WTC11 (cell line): ENCODE measurements at regions not wholly inside any gene's neighbourhood (a gene's known extent, or its start where the extent isn't known, plus 50 kb on each side); places are given as distances from the start of the nearest gene placed in this dataset.
A peak's percentile ranks its signal among the peaks of the same experiment; 100 is the strongest.

ENCODE experiments used
- ATAC-seq: fragments of 200-7000 bp; cut with Tn5 transposase; 2 replicates; pipeline ENCODE4 v1.10.0; 2021; ENCODE audit warnings: mild to moderate bottlenecking, moderate library complexity
- CTCF ChIA-PET: fragments of 300-600 bp; sonication (Branson Sonifier 250); formaldehyde crosslinking; loops from one replicate; lab custom pipeline; 2021; ENCODE audit warnings: antibody characterized with exemption; lab: Charles Lee
- POLR2A ChIA-PET: fragments of 350-600 bp; sonication (Branson Sonifier 250); formaldehyde crosslinking; loops from one replicate; lab custom pipeline; 2021; ENCODE audit warnings: antibody characterized with exemption; lab: Charles Lee
- DNase-seq: peaks from one replicate; pipeline ENCODE4 v3.0.0; 2021; ENCODE audit warnings: low spot score
- H3K27ac Mint-ChIP-seq: 2 replicates; pipeline ENCODE4 v1.8.0; 2021; ENCODE audit warnings: mixed read lengths
- H3K27me3 Mint-ChIP-seq: 2 replicates; pipeline ENCODE4 v1.8.0; 2021; ENCODE audit warnings: low read depth, mild to moderate bottlenecking, moderate library complexity, mixed read lengths
- H3K36me3 Mint-ChIP-seq: 2 replicates; pipeline ENCODE4 v1.8.0; 2021; ENCODE audit warnings: mixed read lengths
- H3K4me1 Mint-ChIP-seq: 2 replicates; pipeline ENCODE4 v1.8.0; 2022; ENCODE audit warnings: mixed read lengths
- H3K4me3 Mint-ChIP-seq: 2 replicates; pipeline ENCODE4 v1.8.0; 2021; ENCODE audit warnings: mild to moderate bottlenecking, moderate library complexity, mixed read lengths
- H3K9me3 Mint-ChIP-seq: 2 replicates; pipeline ENCODE4 v1.8.0; 2021; ENCODE audit warnings: mixed read lengths
- CBFB ChIP-seq: sonication (generic); formaldehyde crosslinking; IDR thresholded peaks from 2 replicates; pipeline ENCODE4 v1.8.1; 2022; ENCODE audit warnings: mild to moderate bottlenecking, low read depth, missing genetic modification reagents
- FOXP4 ChIP-seq: sonication (generic); formaldehyde crosslinking; IDR thresholded peaks from 2 replicates; pipeline ENCODE4 v1.8.0; 2022; ENCODE audit warnings: mild to moderate bottlenecking, missing genetic modification reagents
- GABPB1 ChIP-seq: sonication (generic); formaldehyde crosslinking; IDR thresholded peaks from 2 replicates; pipeline ENCODE4 v1.8.1; 2023; ENCODE audit warnings: mild to moderate bottlenecking, missing genetic modification reagents
- IRF1 ChIP-seq: sonication (generic); formaldehyde crosslinking; IDR thresholded peaks from 2 replicates; pipeline ENCODE4 v1.8.0; 2023; ENCODE audit warnings: missing genetic modification reagents
- JAZF1 ChIP-seq: fragments of 250-450 bp; sonication (Bioruptor Pico); IDR thresholded peaks from 2 replicates; pipeline ENCODE4 v1.9.0; 2021; ENCODE audit warnings: moderate library complexity, mild to moderate bottlenecking, inconsistent platforms
- JUN ChIP-seq: sonication (generic); formaldehyde crosslinking; IDR thresholded peaks from 2 replicates; pipeline ENCODE4 v1.8.0; 2023; ENCODE audit warnings: mild to moderate bottlenecking, missing genetic modification reagents
- MLX ChIP-seq: sonication (generic); formaldehyde crosslinking; IDR thresholded peaks from 2 replicates; pipeline ENCODE4 v1.8.1; 2023; ENCODE audit warnings: mild to moderate bottlenecking, missing genetic modification reagents, moderate library complexity
- RORB ChIP-seq: fragments of 250-450 bp; sonication (Bioruptor Pico); IDR thresholded peaks from 2 replicates; pipeline ENCODE4 v1.9.0; 2021; ENCODE audit warnings: mild to moderate bottlenecking
- SMAD3 ChIP-seq: sonication (generic); formaldehyde crosslinking; IDR thresholded peaks from 2 replicates; pipeline ENCODE4 v1.8.0; 2022; ENCODE audit warnings: missing genetic modification reagents, mild to moderate bottlenecking, borderline replicate concordance
- SOX15 ChIP-seq: fragments of 250-450 bp; sonication (Bioruptor Pico); IDR thresholded peaks from 2 replicates; pipeline ENCODE4 v1.9.0; 2021; ENCODE audit warnings: mild to moderate bottlenecking
- ZNF121 ChIP-seq: sonication (generic); formaldehyde crosslinking; IDR thresholded peaks from 2 replicates; pipeline ENCODE4 v1.8.0; 2023; ENCODE audit warnings: missing genetic modification reagents
- ZNF138 ChIP-seq: sonication (generic); formaldehyde crosslinking; conservative IDR thresholded peaks from 2 replicates; pipeline ENCODE4 v1.8.1; 2022; ENCODE audit warnings: mild to moderate bottlenecking, moderate library complexity, missing genetic modification reagents
- ZNF263 ChIP-seq: sonication (generic); formaldehyde crosslinking; IDR thresholded peaks from 2 replicates; pipeline ENCODE4 v1.8.1; 2022; ENCODE audit warnings: low read depth, mild to moderate bottlenecking, moderate library complexity, missing genetic modification reagents
- ZNF416 ChIP-seq: fragments of 250-450 bp; sonication (Bioruptor Pico); IDR thresholded peaks from 2 replicates; pipeline ENCODE4 v1.9.0; 2021; ENCODE audit warnings: mild to moderate bottlenecking, inconsistent platforms
- TF ChIP-seq, protein P1 (sequence below): sonication (generic); formaldehyde crosslinking; IDR thresholded peaks from 2 replicates; pipeline ENCODE4 v1.8.0; 2022; ENCODE audit warnings: missing genetic modification reagents
- TF ChIP-seq, protein P2 (sequence below): sonication (generic); formaldehyde crosslinking; IDR thresholded peaks from 2 replicates; pipeline ENCODE4 v1.8.1; 2022; ENCODE audit warnings: mild to moderate bottlenecking, missing genetic modification reagents, moderate library complexity, borderline replicate concordance

- Mint-ChIP-seq H3K4me3 (no peak overlapping the region), H3K4me1 (peaks cover 10% of the 10 kb centered on the region), H3K36me3 (no peaks in the 10 kb centered on the region), H3K9me3 (no peaks in the 10 kb centered on the region; the same call in 1 of the 2 replicates), H3K27me3 (no peaks in the 10 kb centered on the region), H3K27ac (no peak overlapping the region)
- ChIA-PET CTCF (no interaction called here), POLR2A (no interaction called here)
- TF ChIP-seq CBFB (CRISPR knock-in tag) = no peak
- DNase-seq (no peak), ATAC-seq (no peak)
Observed at GRCh38 chr14:86015511-86015910, 485.6 kb downstream of the FLRT2 start.

GRCh38 chr14:86013641-86014040 lies 483.7 kb downstream of the FLRT2 start:
- DNase-seq (no peak), ATAC-seq (no peak)
- TF ChIP-seq GABPB1 (CRISPR knock-in tag) (peak; percentile 60; the same call in 1 of the 2 replicates), JAZF1 (CRISPR knock-in tag) (no peak)
- ChIA-PET CTCF (interaction anchor here (1.6 kb wide), 1 partner anchor 22 kb away, joined by 6 read pairs; no protein-coding TSS in a partner anchor), POLR2A (no interaction called here)
- H3K4me1 Mint-ChIP-seq = peaks cover 10% of the 10 kb centered on the region
- no peak overlapping the region for H3K4me3 Mint-ChIP-seq
- no peaks in the 10 kb centered on the region for H3K36me3 Mint-ChIP-seq
- no peaks in the 10 kb centered on the region for H3K27me3 Mint-ChIP-seq
- H3K27ac Mint-ChIP-seq = no peak overlapping the region
- H3K9me3 Mint-ChIP-seq = no peaks in the 10 kb centered on the region

DNA sequence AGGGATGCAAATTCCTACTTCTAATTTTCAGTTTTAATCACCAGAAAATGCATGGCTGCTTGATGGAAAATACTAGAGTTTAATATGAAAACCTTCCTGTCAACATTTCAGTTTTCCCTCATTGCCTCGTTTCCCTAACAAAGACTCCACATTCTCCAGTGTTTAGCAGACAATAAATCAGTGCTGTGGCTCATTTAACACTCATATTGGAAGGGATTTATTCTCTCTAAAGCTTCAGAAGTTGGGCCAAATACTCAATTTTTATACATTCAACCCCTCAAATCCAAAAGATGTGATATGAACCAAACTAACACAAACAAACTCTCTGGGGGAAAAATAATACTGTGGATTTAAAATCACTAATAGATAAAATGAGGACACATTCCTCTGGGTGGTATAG lies 482.5 kb downstream of the FLRT2 start:
- DNase-seq (no peak), ATAC-seq (peak; percentile 46)
- Mint-ChIP-seq H3K4me1 (peaks cover 10% of the 10 kb centered on the region), H3K27me3 (no peaks in the 10 kb centered on the region), H3K4me3 (no peak overlapping the region), H3K36me3 (no peaks in the 10 kb centered on the region), H3K27ac (peak overlapping the region; percentile 57), H3K9me3 (no peaks in the 10 kb centered on the region)
- ChIA-PET POLR2A (no interaction called here), CTCF (interaction anchor here (1.1 to 1.6 kb wide), 2 partner anchors 24 to 26 kb away, joined by 3 to 6 read pairs; no protein-coding TSS in a partner anchor)
- TF ChIP-seq, protein P1, sequence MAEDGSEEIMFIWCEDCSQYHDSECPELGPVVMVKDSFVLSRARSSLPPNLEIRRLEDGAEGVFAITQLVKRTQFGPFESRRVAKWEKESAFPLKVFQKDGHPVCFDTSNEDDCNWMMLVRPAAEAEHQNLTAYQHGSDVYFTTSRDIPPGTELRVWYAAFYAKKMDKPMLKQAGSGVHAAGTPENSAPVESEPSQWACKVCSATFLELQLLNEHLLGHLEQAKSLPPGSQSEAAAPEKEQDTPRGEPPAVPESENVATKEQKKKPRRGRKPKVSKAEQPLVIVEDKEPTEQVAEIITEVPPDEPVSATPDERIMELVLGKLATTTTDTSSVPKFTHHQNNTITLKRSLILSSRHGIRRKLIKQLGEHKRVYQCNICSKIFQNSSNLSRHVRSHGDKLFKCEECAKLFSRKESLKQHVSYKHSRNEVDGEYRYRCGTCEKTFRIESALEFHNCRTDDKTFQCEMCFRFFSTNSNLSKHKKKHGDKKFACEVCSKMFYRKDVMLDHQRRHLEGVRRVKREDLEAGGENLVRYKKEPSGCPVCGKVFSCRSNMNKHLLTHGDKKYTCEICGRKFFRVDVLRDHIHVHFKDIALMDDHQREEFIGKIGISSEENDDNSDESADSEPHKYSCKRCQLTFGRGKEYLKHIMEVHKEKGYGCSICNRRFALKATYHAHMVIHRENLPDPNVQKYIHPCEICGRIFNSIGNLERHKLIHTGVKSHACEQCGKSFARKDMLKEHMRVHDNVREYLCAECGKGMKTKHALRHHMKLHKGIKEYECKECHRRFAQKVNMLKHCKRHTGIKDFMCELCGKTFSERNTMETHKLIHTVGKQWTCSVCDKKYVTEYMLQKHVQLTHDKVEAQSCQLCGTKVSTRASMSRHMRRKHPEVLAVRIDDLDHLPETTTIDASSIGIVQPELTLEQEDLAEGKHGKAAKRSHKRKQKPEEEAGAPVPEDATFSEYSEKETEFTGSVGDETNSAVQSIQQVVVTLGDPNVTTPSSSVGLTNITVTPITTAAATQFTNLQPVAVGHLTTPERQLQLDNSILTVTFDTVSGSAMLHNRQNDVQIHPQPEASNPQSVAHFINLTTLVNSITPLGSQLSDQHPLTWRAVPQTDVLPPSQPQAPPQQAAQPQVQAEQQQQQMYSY (CRISPR knock-in tag) = no peak
- TF ChIP-seq RORB (CRISPR knock-in tag) (no peak), JUN (CRISPR knock-in tag) (no peak), ZNF263 (CRISPR knock-in tag) (no peak), MLX (CRISPR knock-in tag) (no peak), SOX15 (CRISPR knock-in tag) (no peak), JAZF1 (CRISPR knock-in tag) (no peak), ZNF416 (no peak), SMAD3 (CRISPR knock-in tag) (no peak), ZNF121 (CRISPR knock-in tag) (no peak), ZNF138 (CRISPR knock-in tag) (no peak), FOXP4 (CRISPR knock-in tag) (no peak), IRF1 (CRISPR knock-in tag) (no peak)
- TF ChIP-seq, protein P2, sequence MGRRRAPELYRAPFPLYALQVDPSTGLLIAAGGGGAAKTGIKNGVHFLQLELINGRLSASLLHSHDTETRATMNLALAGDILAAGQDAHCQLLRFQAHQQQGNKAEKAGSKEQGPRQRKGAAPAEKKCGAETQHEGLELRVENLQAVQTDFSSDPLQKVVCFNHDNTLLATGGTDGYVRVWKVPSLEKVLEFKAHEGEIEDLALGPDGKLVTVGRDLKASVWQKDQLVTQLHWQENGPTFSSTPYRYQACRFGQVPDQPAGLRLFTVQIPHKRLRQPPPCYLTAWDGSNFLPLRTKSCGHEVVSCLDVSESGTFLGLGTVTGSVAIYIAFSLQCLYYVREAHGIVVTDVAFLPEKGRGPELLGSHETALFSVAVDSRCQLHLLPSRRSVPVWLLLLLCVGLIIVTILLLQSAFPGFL (CRISPR knock-in tag) = no peak
